ENCODE measurements at regions not wholly inside any gene's neighbourhood (a gene's known extent, or its start where the extent isn't known, plus 50 kb on each side); places are given as distances from the start of the nearest gene placed in this dataset.
"Not testable (repeated sequence)": the region's sequence is repeated elsewhere in the genome, so short reads cannot be mapped to it uniquely, and the experiment has no call there.

GRCh38 chr14:105776112-105776511 lies 249.7 kb downstream of the TMEM121 start:
- not testable (repeated sequence) for TF ChIP-seq CTCF, POLR2A, POLR2AphosphoS5 (IDR thresholded peaks at IDR 0.05)

Data from stomach (tissue), 4 donors.